GM21390 (cell line): ENCODE measurements at regions not wholly inside any gene's neighbourhood (a gene's known extent, or its start where the extent isn't known, plus 50 kb on each side); places are given as distances from the start of the nearest gene placed in this dataset.
"Not testable (repeated sequence)": the region's sequence is repeated elsewhere in the genome, so short reads cannot be mapped to it uniquely, and the experiment has no call there.

Source experiments
- ATAC-seq: cut with Tn5 transposase; IDR thresholded peaks from one replicate; pipeline ENCODE4 v1.9.1; 2021; ENCODE audit not compliant: unreplicated experiment

GRCh38 chr6:2317498-2317897, 72.1 kb upstream of the GMDS start:
- ATAC-seq, result not testable (repeated sequence)

DNA sequence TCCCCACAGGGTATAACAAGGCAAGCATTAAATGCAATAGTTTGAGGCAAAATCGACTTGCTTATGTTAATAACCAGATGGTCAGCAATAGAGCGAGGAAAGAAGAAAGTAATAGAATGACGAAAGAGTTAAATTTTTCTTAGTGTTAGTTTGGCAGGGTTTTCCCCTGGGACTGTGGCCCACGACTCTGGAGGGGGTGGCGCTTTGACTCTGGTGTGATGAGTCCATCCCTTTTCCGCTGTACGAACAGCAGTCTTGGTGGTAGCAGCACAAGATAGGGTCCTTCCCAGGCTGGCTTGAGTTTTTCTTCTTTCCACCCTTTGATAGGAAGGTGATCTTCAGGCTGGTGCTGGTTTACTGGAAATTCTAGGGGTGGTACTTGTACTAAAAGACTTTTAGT, 69.2 kb upstream of the GMDS start:
- ATAC-seq, result no peak

DNA sequence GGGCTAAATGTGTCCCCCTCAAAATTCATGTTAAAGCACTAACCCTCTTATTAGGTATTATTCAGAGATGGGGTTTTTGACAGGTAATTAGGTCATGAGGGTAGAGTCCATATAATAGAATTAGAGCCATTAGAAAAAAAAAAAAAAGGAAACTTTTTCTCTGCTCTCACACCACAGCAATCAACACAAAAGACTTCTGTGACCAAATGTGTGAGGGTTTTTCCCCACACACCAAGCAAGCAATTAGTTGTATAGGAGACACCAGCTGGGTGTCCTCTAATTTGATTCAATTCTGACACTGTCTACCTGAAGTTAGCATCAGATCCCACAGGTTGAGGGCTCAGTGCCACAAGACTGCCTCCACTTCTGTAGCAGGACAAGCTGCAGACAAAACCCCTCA, 64.6 kb upstream of the GMDS start:
- ATAC-seq, result no peak

- no peak for ATAC-seq
These were observed 63.7 kb upstream of the GMDS start for GRCh38 chr6:2309122-2309521.

- ATAC-seq, result no peak
These were observed 62.4 kb upstream of the GMDS start for GRCh38 chr6:2307799-2308198.

- ATAC-seq, result no peak
These were observed 60.5 kb upstream of the GMDS start for GRCh38 chr6:2305951-2306350.

- not testable (repeated sequence) for ATAC-seq
These were observed 57.1 kb upstream of the GMDS start for GRCh38 chr6:2302482-2302881.

DNA sequence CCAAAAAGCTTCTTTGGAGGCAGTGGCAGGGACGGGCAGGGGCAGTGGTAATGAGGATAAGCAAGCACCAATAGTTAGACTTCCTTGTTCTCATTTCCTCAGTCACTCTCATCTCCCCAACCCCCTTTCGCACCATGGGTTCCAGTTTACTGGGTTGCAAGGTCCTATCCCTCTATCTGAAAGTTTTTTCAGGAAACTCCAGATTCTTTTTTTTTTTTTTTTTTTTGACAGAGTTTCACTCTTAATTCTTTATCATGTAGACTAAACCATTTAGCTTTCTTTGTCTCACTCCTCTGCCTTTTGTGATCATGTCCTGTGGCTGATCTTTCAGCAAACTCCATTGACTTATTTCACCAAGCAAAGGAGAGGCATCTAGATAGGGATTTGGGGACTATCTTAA, 51.4 kb upstream of the GMDS start:
- ATAC-seq, result no peak
